Endothelial cell of umbilical vein (primary cell): ENCODE measurements at regions not wholly inside any gene's neighbourhood (a gene's known extent, or its start where the extent isn't known, plus 50 kb on each side); places are given as distances from the start of the nearest gene placed in this dataset.

ENCODE experiments used
- EZH2 ChIP-seq: IDR thresholded peaks from 2 replicates; pipeline ENCODE4 v1.6.1; 2012; ENCODE audit warnings: borderline replicate concordance, low read depth, mild to moderate bottlenecking, moderate library complexity, low read length, inconsistent platforms; ENCODE audit not compliant: severe bottlenecking
- JUN ChIP-seq: IDR thresholded peaks from 2 replicates; pipeline ENCODE4 v1.6.1; 2011; ENCODE audit warnings: borderline replicate concordance, low read depth; ENCODE audit not compliant: insufficient read length, insufficient read depth
- MAX ChIP-seq: IDR thresholded peaks from 2 replicates; pipeline ENCODE4 v1.6.1; 2011; ENCODE audit not compliant: insufficient read depth, insufficient read length
- POLR2A ChIP-seq: IDR thresholded peaks from 2 replicates; pipeline ENCODE4 v1.6.1; 2012; ENCODE audit warnings: low read depth, mild to moderate bottlenecking, control low read depth, low read length
- TF ChIP-seq, protein P1 (sequence below), 2 donors: IDR thresholded peaks; 1 replicate in 1 of 2; 2 replicates in 1 of 2; pipeline ENCODE4 v1.5.1; 2011; ENCODE audit warnings: low read length in 2 of 2, mild to moderate bottlenecking in 2 of 2, moderate library complexity in 2 of 2, control low read depth in 1 of 2, inconsistent platforms in 1 of 2, low read depth in 1 of 2; ENCODE audit not compliant: insufficient read depth in 1 of 2; ENCODE audit errors: extremely low read depth in 1 of 2

GRCh38 chr13:30850867-30851211 is 55.2 kb upstream of the MEDAG start:
- TF ChIP-seq POLR2A = no peak
- TF ChIP-seq, protein P1, sequence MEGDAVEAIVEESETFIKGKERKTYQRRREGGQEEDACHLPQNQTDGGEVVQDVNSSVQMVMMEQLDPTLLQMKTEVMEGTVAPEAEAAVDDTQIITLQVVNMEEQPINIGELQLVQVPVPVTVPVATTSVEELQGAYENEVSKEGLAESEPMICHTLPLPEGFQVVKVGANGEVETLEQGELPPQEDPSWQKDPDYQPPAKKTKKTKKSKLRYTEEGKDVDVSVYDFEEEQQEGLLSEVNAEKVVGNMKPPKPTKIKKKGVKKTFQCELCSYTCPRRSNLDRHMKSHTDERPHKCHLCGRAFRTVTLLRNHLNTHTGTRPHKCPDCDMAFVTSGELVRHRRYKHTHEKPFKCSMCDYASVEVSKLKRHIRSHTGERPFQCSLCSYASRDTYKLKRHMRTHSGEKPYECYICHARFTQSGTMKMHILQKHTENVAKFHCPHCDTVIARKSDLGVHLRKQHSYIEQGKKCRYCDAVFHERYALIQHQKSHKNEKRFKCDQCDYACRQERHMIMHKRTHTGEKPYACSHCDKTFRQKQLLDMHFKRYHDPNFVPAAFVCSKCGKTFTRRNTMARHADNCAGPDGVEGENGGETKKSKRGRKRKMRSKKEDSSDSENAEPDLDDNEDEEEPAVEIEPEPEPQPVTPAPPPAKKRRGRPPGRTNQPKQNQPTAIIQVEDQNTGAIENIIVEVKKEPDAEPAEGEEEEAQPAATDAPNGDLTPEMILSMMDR (IDR thresholded peaks at IDR 0.05; ENCODE audit: extremely low read depth in 1 of 2, insufficient read depth in 1 of 2, low read depth in 1 of 2, low read length in 2 of 2) = no peak
- TF ChIP-seq EZH2 = no peak
- TF ChIP-seq JUN = no peak
- TF ChIP-seq MAX = no peak
